Endometrium (tissue), 2 donors: ENCODE measurements at regions not wholly inside any gene's neighbourhood (a gene's known extent, or its start where the extent isn't known, plus 50 kb on each side); places are given as distances from the start of the nearest gene placed in this dataset.

ENCODE experiments used
- FAIRE-seq: peaks from 2 replicates; lab custom pipeline; 2012; peaks lifted over from hg19 to GRCh38; lab: Jason Lieb, UNC
- donor health status: control.
- donor health status: control.

- no peak for FAIRE-seq
Measured at GRCh38 chr21:38956856-38957571, 151.3 kb downstream of the ETS2 start.

- no peak for FAIRE-seq
Measured at GRCh38 chr21:38956521-38956855, 150.8 kb downstream of the ETS2 start.

GRCh38 chr21:38956007-38956406 lies 150.3 kb downstream of the ETS2 start:
- FAIRE-seq: no peak

GRCh38 chr21:38955495-38955894 lies 149.8 kb downstream of the ETS2 start:
- no peak for FAIRE-seq

- no peak for FAIRE-seq
Measured at GRCh38 chr21:38954588-38955004, 148.9 kb downstream of the ETS2 start.

GRCh38 chr21:38953516-38953915 lies 147.8 kb downstream of the ETS2 start:
- no peak for FAIRE-seq

GRCh38 chr21:38952890-38953289 lies 147.2 kb downstream of the ETS2 start:
- FAIRE-seq: no peak

GRCh38 chr21:38951095-38951730 lies 145.5 kb downstream of the ETS2 start:
- no peak for FAIRE-seq

- no peak for FAIRE-seq
Measured at GRCh38 chr21:38950435-38951094, 144.8 kb downstream of the ETS2 start.

- FAIRE-seq: no peak
Measured at GRCh38 chr21:38949070-38949380, 143.3 kb downstream of the ETS2 start.

GRCh38 chr21:38948377-38949069 lies 142.8 kb downstream of the ETS2 start:
- no peak for FAIRE-seq

GRCh38 chr21:38945545-38946245 lies 140.0 kb downstream of the ETS2 start:
- no peak for FAIRE-seq

- FAIRE-seq: no peak
Measured at GRCh38 chr21:38944903-38945302, 139.2 kb downstream of the ETS2 start.

- no peak for FAIRE-seq
Measured at GRCh38 chr21:38944402-38944801, 138.7 kb downstream of the ETS2 start.

GRCh38 chr21:38942748-38943211 lies 137.1 kb downstream of the ETS2 start:
- no peak for FAIRE-seq

GRCh38 chr21:38938769-38939168 lies 133.0 kb downstream of the ETS2 start:
- FAIRE-seq: no peak

- FAIRE-seq: no peak
Measured at GRCh38 chr21:38938343-38938742, 132.6 kb downstream of the ETS2 start.

GRCh38 chr21:38937844-38938243 lies 132.1 kb downstream of the ETS2 start:
- FAIRE-seq: no peak

- FAIRE-seq: no peak
Measured at GRCh38 chr21:38937286-38937790, 131.6 kb downstream of the ETS2 start.

GRCh38 chr21:38936240-38936639 lies 130.5 kb downstream of the ETS2 start:
- FAIRE-seq: no peak

GRCh38 chr21:38933731-38934130 lies 128.0 kb downstream of the ETS2 start:
- no peak for FAIRE-seq

- FAIRE-seq: no peak
Measured at GRCh38 chr21:38931291-38931690, 125.6 kb downstream of the ETS2 start.
